GM10248 (cell line): ENCODE measurements at regions not wholly inside any gene's neighbourhood (a gene's known extent, or its start where the extent isn't known, plus 50 kb on each side); places are given as distances from the start of the nearest gene placed in this dataset.

ENCODE experiments used
- CTCF ChIA-PET: fragments of 300-600 bp; sonication (Branson Sonifier 250); formaldehyde crosslinking; extraction: SDS; loops from one replicate; lab custom pipeline; 2021; ENCODE audit warnings: antibody characterized with exemption; lab: Yijun Ruan, JAX
- POLR2A ChIA-PET: fragments of 350-650 bp; sonication (Branson Sonifier 250); formaldehyde crosslinking; extraction: SDS; loops from one replicate; lab custom pipeline; 2020; ENCODE audit warnings: antibody characterized with exemption; lab: Yijun Ruan, JAX
- DNase-seq: peaks from one replicate; pipeline ENCODE4 v3.0.0; 2012; ENCODE audit errors: extremely low spot score
- CTCF ChIP-seq: IDR thresholded peaks from 2 replicates; pipeline ENCODE4 v1.5.1; 2012; ENCODE audit warnings: mild to moderate bottlenecking, low read depth; ENCODE audit errors: extremely low read depth, missing control alignments, control extremely low read depth

GRCh38 chr9:13461414-13461991 is 182.0 kb upstream of the MPDZ start:
- no peak for DNase-seq
- CTCF ChIA-PET: no interaction called here
- no peak for TF ChIP-seq CTCF
- POLR2A ChIA-PET: no interaction called here

- TF ChIP-seq CTCF: no peak
- DNase-seq: no peak
- CTCF ChIA-PET: interaction anchor here (0.8 kb wide), 1 partner anchor 20 kb away, joined by 3 read pairs; no protein-coding TSS in a partner anchor
- POLR2A ChIA-PET: no interaction called here
These were observed 179.6 kb upstream of the MPDZ start for GRCh38 chr9:13459071-13459470.

GRCh38 chr9:13457795-13458194 is 178.3 kb upstream of the MPDZ start:
- POLR2A ChIA-PET: no interaction called here
- CTCF ChIA-PET: no interaction called here
- no peak for DNase-seq
- no peak for TF ChIP-seq CTCF

GRCh38 chr9:13450723-13451122 is 171.2 kb upstream of the MPDZ start:
- ChIA-PET CTCF (interaction anchor here (2.4 kb wide), 1 partner anchor 13 kb away, joined by 5 read pairs; no protein-coding TSS in a partner anchor), POLR2A (no interaction called here)
- no peak for DNase-seq
- TF ChIP-seq CTCF: no peak

GRCh38 chr9:13448482-13448881 is 169.0 kb upstream of the MPDZ start:
- TF ChIP-seq CTCF: no peak
- ChIA-PET CTCF (interaction anchor here (1.5 to 2.4 kb wide), 2 partner anchors 11 to 21 kb away, joined by 4 to 5 read pairs; no protein-coding TSS in a partner anchor), POLR2A (no interaction called here)
- no peak for DNase-seq

GRCh38 chr9:13447843-13448422 is 168.4 kb upstream of the MPDZ start:
- no peak for DNase-seq
- TF ChIP-seq CTCF: no peak
- ChIA-PET POLR2A (no interaction called here), CTCF (interaction anchor here (1.5 to 2.4 kb wide), 2 partner anchors 11 to 20 kb away, joined by 4 to 5 read pairs; no protein-coding TSS in a partner anchor)
